Peyer's patch (tissue), 4 donors: ENCODE measurements at regions not wholly inside any gene's neighbourhood (a gene's known extent, or its start where the extent isn't known, plus 50 kb on each side); places are given as distances from the start of the nearest gene placed in this dataset.

Experiments
- POLR2A ChIP-seq, 2 donors: fragments of 450-650 bp; IDR thresholded peaks; one replicate each; pipeline ENCODE4 v1.5.1; 2017; ENCODE audit warnings: antibody characterized with exemption in 2 of 2, mild to moderate bottlenecking in 2 of 2, moderate library complexity in 2 of 2
- TF ChIP-seq, protein P1 (sequence below), 6 experiments: fragments of 450-650 bp in 4 of 6; fragments of 200-600 bp in 2 of 6; sonication (generic) in 1 of 6; IDR thresholded peaks; one replicate each; pipeline ENCODE4 v1.5.1; 2017 to 2019; ENCODE audit warnings: antibody characterized with exemption in 6 of 6, mild to moderate bottlenecking in 3 of 6, moderate library complexity in 1 of 6

- TF ChIP-seq, protein P1, sequence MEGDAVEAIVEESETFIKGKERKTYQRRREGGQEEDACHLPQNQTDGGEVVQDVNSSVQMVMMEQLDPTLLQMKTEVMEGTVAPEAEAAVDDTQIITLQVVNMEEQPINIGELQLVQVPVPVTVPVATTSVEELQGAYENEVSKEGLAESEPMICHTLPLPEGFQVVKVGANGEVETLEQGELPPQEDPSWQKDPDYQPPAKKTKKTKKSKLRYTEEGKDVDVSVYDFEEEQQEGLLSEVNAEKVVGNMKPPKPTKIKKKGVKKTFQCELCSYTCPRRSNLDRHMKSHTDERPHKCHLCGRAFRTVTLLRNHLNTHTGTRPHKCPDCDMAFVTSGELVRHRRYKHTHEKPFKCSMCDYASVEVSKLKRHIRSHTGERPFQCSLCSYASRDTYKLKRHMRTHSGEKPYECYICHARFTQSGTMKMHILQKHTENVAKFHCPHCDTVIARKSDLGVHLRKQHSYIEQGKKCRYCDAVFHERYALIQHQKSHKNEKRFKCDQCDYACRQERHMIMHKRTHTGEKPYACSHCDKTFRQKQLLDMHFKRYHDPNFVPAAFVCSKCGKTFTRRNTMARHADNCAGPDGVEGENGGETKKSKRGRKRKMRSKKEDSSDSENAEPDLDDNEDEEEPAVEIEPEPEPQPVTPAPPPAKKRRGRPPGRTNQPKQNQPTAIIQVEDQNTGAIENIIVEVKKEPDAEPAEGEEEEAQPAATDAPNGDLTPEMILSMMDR (IDR thresholded peaks at IDR 0.05), result no peak
- TF ChIP-seq POLR2A (IDR thresholded peaks at IDR 0.05), result no peak
Measured at GRCh38 chr20:40462566-40462965, 226.5 kb downstream of the MAFB start.
